Epithelial cell of esophagus (primary cell): ENCODE measurements at regions not wholly inside any gene's neighbourhood (a gene's known extent, or its start where the extent isn't known, plus 50 kb on each side); places are given as distances from the start of the nearest gene placed in this dataset.

Source experiments
- DNase-seq: peaks from one replicate; pipeline ENCODE4 v3.0.0; 2010; ENCODE audit warnings: low read depth
- H3K4me3 ChIP-seq: 2 replicates; pipeline ENCODE4 v1.5.1; 2011; ENCODE audit warnings: mild to moderate bottlenecking, low read length, control low read depth
- TF ChIP-seq, protein P1 (sequence below): IDR thresholded peaks from 2 replicates; pipeline ENCODE4 v1.5.1; 2011; ENCODE audit warnings: low read depth, mild to moderate bottlenecking, low read length, control low read depth, inconsistent platforms; ENCODE audit not compliant: insufficient read depth; ENCODE audit errors: missing control alignments

DNA sequence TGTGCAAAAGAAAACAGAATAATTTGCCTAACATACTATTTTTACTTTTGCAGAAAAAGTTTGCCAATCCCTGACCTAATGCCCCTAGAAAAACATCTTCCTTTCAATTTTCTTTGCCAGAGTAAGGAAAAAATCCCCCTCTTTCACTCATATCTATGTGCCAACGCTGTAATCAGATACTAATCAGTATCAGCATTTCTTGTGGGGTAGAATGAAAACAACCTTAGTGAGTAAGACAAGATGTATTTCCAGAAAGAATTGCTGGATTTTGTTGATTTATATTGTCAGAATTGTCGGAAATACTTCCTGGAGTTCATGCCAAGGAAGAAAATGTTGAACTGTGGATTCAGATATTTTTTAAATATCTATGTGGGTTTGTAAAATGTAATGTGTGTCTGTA is 1893.8 kb downstream of the NCAM2 start:
- no peak for DNase-seq
- TF ChIP-seq, protein P1, sequence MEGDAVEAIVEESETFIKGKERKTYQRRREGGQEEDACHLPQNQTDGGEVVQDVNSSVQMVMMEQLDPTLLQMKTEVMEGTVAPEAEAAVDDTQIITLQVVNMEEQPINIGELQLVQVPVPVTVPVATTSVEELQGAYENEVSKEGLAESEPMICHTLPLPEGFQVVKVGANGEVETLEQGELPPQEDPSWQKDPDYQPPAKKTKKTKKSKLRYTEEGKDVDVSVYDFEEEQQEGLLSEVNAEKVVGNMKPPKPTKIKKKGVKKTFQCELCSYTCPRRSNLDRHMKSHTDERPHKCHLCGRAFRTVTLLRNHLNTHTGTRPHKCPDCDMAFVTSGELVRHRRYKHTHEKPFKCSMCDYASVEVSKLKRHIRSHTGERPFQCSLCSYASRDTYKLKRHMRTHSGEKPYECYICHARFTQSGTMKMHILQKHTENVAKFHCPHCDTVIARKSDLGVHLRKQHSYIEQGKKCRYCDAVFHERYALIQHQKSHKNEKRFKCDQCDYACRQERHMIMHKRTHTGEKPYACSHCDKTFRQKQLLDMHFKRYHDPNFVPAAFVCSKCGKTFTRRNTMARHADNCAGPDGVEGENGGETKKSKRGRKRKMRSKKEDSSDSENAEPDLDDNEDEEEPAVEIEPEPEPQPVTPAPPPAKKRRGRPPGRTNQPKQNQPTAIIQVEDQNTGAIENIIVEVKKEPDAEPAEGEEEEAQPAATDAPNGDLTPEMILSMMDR, result no peak
- H3K4me3 ChIP-seq, result no peak overlapping the region

DNA sequence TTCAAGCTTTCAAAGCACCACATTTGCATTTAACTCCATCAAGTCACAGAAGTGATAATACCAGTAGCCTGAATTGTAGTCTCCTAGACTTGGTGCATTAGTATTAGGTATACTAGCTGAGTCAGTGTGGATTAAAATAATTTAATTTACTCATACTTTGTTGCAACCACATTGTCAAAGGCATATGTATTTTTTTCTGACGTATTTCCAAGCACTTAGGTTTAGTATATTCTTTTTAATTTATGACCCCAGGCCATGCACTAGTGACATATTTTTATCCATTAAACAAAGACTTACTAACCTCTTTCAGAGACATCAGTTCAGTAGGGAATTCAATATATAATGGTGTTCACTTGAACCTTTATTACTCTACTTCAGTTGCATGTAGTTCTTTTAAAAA is 1894.5 kb downstream of the NCAM2 start:
- TF ChIP-seq, protein P1, result no peak
- no peak overlapping the region for H3K4me3 ChIP-seq
- DNase-seq, result no peak

DNA sequence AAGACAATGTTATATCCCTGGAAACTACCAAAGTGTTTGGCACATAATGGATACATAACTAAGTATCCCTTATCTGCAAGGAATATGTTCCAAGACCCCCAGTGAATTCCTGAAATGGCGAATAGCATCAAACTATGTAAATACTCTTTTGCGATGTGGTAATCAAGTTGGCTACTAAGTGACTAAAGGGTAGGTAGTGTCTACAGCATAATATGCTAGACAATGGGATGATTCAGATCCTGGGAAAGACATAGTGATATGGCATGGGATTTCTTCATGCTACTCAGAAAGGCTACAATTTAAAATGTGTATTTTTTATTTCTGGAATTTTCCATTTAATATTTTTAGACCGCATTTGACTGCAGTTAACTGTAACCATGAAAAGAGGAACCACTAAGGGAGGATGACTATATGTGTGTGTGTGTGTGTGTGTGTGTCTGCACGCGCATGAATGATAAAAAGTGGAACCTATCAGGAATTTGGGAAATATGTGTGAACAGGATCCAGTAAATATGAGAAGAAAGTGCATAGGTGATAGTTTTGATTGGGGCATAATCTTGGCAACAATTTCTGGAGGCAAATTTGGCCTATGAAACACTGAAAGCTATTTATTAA is 1899.9 kb downstream of the NCAM2 start:
- TF ChIP-seq, protein P1, result no peak
- DNase-seq, result no peak
- H3K4me3 ChIP-seq, result no peak overlapping the region

DNA sequence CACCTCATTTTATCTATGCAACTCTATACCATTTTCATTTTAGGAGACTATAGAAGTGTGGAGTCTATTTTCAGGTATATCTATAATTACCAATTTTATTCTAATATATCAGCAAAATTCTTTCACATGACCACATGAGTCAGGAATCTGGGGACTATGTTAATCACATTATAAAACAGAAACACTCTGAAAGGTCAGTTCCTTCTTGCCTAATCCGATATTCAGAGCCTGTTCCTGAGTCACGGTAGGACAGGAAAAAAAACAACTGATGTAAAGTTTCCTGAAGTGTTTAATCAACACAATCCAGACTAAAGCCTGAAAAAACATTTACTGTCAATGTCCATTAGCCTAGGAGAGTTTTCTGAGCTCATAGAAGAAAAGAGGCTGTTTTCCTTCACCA is 1902.3 kb downstream of the NCAM2 start:
- TF ChIP-seq, protein P1, result no peak
- no peak overlapping the region for H3K4me3 ChIP-seq
- peak; percentile 35 for DNase-seq

DNA sequence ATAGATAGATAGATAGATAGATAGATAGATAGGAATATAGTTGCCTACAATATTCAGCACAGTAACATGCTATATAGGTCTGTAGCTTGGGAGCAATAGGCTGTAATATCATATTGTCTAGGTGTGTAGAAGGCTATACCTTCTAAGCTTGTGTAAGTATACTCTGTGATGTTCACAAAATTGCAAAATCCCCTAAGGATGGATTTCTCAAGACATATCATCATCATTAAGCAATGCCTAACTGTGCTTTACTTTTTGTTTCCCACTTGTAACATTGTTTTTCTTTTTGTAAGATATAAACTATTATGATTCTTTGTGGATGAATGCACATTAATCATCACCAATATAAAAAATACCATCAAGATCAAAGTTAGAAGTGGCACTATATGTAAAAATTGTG is 1905.6 kb downstream of the NCAM2 start:
- no peak overlapping the region for H3K4me3 ChIP-seq
- DNase-seq, result peak; percentile 12
- TF ChIP-seq, protein P1, result no peak

DNA sequence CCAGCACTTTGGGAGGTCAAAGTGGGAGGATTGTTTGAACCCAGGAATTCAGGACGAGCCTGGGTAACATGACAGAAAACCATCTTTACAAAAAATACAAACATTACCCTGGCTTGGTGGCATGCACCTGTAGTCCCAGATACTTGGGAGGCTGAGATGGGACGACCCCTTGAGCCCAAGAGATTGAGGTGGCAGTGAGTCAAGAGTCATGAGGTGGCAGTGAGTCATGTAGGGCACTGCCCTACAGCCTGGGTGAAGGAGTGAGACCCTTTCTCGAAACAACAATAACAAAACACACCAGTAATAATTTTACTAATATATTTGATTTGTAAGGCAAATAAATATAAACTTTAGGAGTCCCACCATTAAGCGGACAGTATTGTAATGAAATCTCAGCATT is 1906.2 kb downstream of the NCAM2 start:
- no peak for DNase-seq
- H3K4me3 ChIP-seq, result no peak overlapping the region
- TF ChIP-seq, protein P1, result no peak

DNA sequence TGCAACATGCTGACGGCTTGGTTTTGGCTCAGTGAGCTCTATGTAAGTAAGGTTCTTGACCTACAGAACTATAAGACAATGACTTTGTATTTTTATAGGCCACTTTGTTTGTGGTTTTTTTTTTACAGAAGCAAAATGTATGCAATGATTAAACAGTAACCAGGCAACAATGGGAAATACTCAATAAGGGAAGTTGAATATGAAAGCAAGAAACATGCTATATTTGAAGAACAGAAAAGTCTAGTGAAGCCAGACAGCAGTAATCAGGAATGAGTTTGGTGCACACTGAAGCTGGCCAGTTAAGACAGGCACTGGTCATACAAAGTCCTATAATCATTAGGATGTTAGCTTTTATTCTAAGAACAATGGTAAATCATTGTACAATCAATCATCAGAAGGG is 1926.8 kb downstream of the NCAM2 start:
- no peak overlapping the region for H3K4me3 ChIP-seq
- TF ChIP-seq, protein P1, result no peak
- DNase-seq, result no peak
